ENCODE measurements at regions not wholly inside any gene's neighbourhood (a gene's known extent, or its start where the extent isn't known, plus 50 kb on each side); places are given as distances from the start of the nearest gene placed in this dataset.

- H3K27me3 ChIP-seq (ENCODE audit: low read depth): peaks cover 49% of the 10 kb centered on the region
- DNase-seq (peak; percentile 53), ATAC-seq (peak; percentile 47 to 65)
- intact Hi-C loops (cut with DNase I): no loop called here
- H3K9me3 ChIP-seq: no peaks in the 10 kb centered on the region
- peaks cover 32% of the 10 kb centered on the region for H3K4me1 ChIP-seq
- peak overlapping the region; percentile 56 for H3K4me3 ChIP-seq
- no peaks in the 10 kb centered on the region for H3K36me3 ChIP-seq
- TF ChIP-seq CTCF (IDR thresholded peaks at IDR 0.05): no peak
- H3K27ac ChIP-seq: peak overlapping the region; percentile 4
These were observed 104.1 kb upstream of the E2F8 start for GRCh38 chr11:19344661-19345518.

- Histone ChIP-seq H3K4me1 (peaks cover 16% of the 10 kb centered on the region), H3K27me3 (ENCODE audit: low read depth) (peaks cover 34% of the 10 kb centered on the region), H3K9me3 (no peaks in the 10 kb centered on the region), H3K27ac (no peak overlapping the region), H3K36me3 (no peaks in the 10 kb centered on the region), H3K4me3 (no peak overlapping the region)
- DNase-seq (no peak), ATAC-seq (no peak)
- intact Hi-C loops (cut with DNase I): no loop called here
- TF ChIP-seq CTCF (IDR thresholded peaks at IDR 0.05): no peak
These were observed 101.3 kb upstream of the E2F8 start for GRCh38 chr11:19342036-19342435.

- intact Hi-C loops (cut with DNase I): no loop called here
- Histone ChIP-seq H3K9me3 (no peaks in the 10 kb centered on the region), H3K4me3 (no peak overlapping the region), H3K27ac (no peak overlapping the region), H3K36me3 (no peaks in the 10 kb centered on the region), H3K27me3 (ENCODE audit: low read depth) (no peaks in the 10 kb centered on the region), H3K4me1 (no peaks in the 10 kb centered on the region)
- DNase-seq (no peak), ATAC-seq (no peak)
- no peak for TF ChIP-seq CTCF (IDR thresholded peaks at IDR 0.05)
These were observed 97.6 kb upstream of the E2F8 start for GRCh38 chr11:19338375-19338774.

GRCh38 chr11:19337779-19338178, 97.0 kb upstream of the E2F8 start:
- Histone ChIP-seq H3K27me3 (ENCODE audit: low read depth) (no peaks in the 10 kb centered on the region), H3K4me1 (no peaks in the 10 kb centered on the region), H3K36me3 (no peaks in the 10 kb centered on the region), H3K9me3 (no peaks in the 10 kb centered on the region), H3K27ac (no peak overlapping the region), H3K4me3 (no peak overlapping the region)
- intact Hi-C loops (cut with DNase I): no loop called here
- no peak for TF ChIP-seq CTCF (IDR thresholded peaks at IDR 0.05)
- ATAC-seq (no peak), DNase-seq (no peak)

- Histone ChIP-seq H3K27ac (no peak overlapping the region), H3K4me1 (no peaks in the 10 kb centered on the region), H3K27me3 (ENCODE audit: low read depth) (no peaks in the 10 kb centered on the region), H3K4me3 (no peak overlapping the region), H3K9me3 (no peaks in the 10 kb centered on the region), H3K36me3 (no peaks in the 10 kb centered on the region)
- DNase-seq (no peak), ATAC-seq (no peak)
- no peak for TF ChIP-seq CTCF (IDR thresholded peaks at IDR 0.05)
- intact Hi-C loops (cut with DNase I): no loop called here
These were observed 95.6 kb upstream of the E2F8 start for GRCh38 chr11:19336331-19336730.

All from lower lobe of right lung (tissue), 2 donors.